PC-9 (cell line): ENCODE measurements at regions not wholly inside any gene's neighbourhood (a gene's known extent, or its start where the extent isn't known, plus 50 kb on each side); places are given as distances from the start of the nearest gene placed in this dataset.

ENCODE experiments used
- CTCF ChIP-seq: fragments of 200-600 bp; sonication (generic); conservative IDR thresholded peaks from 2 replicates; pipeline ENCODE4 v1.6.1; 2017; ENCODE audit warnings: mixed run types, antibody characterized with exemption, mild to moderate bottlenecking, moderate library complexity
- EZH2 ChIP-seq: fragments of 200-600 bp; sonication (generic); IDR thresholded peaks from 2 replicates; pipeline ENCODE4 v1.8.0; 2017; ENCODE audit warnings: antibody characterized with exemption, low read depth

DNA sequence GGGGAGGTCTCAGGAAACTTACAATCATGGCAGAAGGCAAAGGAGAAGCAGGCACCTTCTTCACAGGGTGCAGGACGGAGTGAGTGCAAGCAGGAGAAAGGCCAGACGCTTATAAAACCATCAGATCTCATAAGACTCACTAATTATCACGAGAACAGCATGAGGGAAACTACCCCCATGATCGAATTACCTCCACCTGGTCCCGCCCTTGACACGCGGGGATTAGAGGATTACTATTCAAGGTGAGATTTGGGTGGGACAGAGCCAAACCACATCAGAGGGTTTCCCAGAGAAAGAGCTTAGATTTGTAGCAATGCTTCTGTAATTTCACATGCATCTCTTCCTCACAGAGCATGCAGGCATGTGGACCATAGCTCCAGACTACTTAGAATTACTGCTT, 615.7 kb upstream of the UBE2E2 start:
- no peak for TF ChIP-seq CTCF
- TF ChIP-seq EZH2 = no peak
